Upper lobe of right lung (tissue), 1 donor: ENCODE measurements at regions not wholly inside any gene's neighbourhood (a gene's known extent, or its start where the extent isn't known, plus 50 kb on each side); places are given as distances from the start of the nearest gene placed in this dataset.

Source experiments
- ATAC-seq: fragments of 200-7000 bp; cut with Tn5 transposase; one replicate; pipeline ENCODE4 v1.9.1; 2020; ENCODE audit warnings: mild to moderate bottlenecking, moderate library complexity
- DNase-seq: peaks from one replicate; pipeline ENCODE4 v3.0.0-alpha.2; 2020
- H3K27ac ChIP-seq: fragments of 200-600 bp; one replicate; pipeline ENCODE4 v1.8.0; 2022
- H3K27me3 ChIP-seq: fragments of 200-600 bp; one replicate; pipeline ENCODE4 v1.8.0; 2022; ENCODE audit warnings: mild to moderate bottlenecking
- H3K36me3 ChIP-seq: fragments of 200-600 bp; one replicate; pipeline ENCODE4 v1.8.0; 2022
- H3K4me1 ChIP-seq: fragments of 200-600 bp; one replicate; pipeline ENCODE4 v1.8.0; 2022
- H3K4me3 ChIP-seq: fragments of 200-600 bp; one replicate; pipeline ENCODE4 v1.8.0; 2022; ENCODE audit warnings: mild to moderate bottlenecking
- H3K9me3 ChIP-seq: fragments of 200-600 bp; one replicate; pipeline ENCODE4 v1.8.0; 2022
- CTCF ChIP-seq: fragments of 200-600 bp; IDR thresholded peaks from one replicate; pipeline ENCODE4 v1.8.0; 2022; ENCODE audit warnings: antibody characterized with exemption
- intact Hi-C: fragments of 100-400 bp; cut with DNase I; formaldehyde crosslinking; loops from one replicate; pipeline ENCODE4 v1.11.0; 2022
- donor health status: DM: no; HTN: yes; CAD: no; lungs with severe emphysema.

GRCh38 chr4:165761963-165762362, 111.1 kb upstream of the TLL1 start:
- Histone ChIP-seq H3K4me3 (no peak overlapping the region), H3K36me3 (no peaks in the 10 kb centered on the region), H3K27ac (no peak overlapping the region), H3K4me1 (peaks cover 8% of the 10 kb centered on the region), H3K27me3 (no peaks in the 10 kb centered on the region), H3K9me3 (no peaks in the 10 kb centered on the region)
- intact Hi-C loops, result no loop called here
- no peak for TF ChIP-seq CTCF
- no peak for ATAC-seq
- DNase-seq, result no peak

DNA sequence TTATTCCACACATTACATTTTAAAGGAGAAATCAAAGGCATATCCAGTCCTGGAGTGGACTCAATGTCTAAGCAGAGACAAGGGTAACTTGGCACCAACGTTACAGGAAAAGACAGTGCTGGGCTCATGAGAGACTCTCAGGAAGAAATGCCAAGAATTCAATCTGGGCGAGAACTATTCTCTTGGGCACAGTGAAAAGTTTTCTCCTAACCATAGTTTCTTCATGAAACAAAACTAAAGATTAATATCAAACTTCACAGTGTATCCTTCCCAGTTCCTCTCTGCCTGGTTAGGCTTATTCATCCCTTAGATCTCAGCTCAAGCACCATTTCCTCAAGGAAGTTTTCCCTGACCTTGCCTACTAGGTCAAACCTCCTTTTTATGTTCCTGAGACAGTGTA, 109.4 kb upstream of the TLL1 start:
- Histone ChIP-seq H3K4me1 (peaks cover 8% of the 10 kb centered on the region), H3K36me3 (no peaks in the 10 kb centered on the region), H3K27me3 (no peaks in the 10 kb centered on the region), H3K27ac (no peak overlapping the region), H3K9me3 (no peaks in the 10 kb centered on the region), H3K4me3 (no peak overlapping the region)
- no peak for TF ChIP-seq CTCF
- intact Hi-C loops, result no loop called here
- ATAC-seq, result no peak
- DNase-seq, result no peak

DNA sequence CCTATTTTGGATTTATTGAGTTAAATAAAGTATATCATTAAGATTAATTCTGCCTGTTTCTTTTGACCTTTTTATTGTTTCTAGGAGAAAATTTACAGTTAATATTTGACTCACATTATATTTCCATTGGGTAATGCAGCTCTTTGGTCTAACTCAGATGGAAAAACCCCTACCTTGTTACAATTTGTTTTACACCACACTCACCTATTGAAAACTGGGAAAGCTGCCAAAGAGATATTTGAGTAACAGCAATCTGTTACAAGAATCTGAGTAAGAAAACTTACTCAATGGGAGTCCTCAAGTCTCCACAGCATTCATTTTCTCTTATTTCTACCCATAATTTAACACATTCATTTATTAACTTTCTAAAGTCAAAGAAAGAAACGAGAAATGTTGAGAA, 108.0 kb upstream of the TLL1 start:
- TF ChIP-seq CTCF, result no peak
- Histone ChIP-seq H3K27me3 (no peaks in the 10 kb centered on the region), H3K4me1 (peaks cover 8% of the 10 kb centered on the region), H3K4me3 (no peak overlapping the region), H3K27ac (no peak overlapping the region), H3K36me3 (no peaks in the 10 kb centered on the region), H3K9me3 (no peaks in the 10 kb centered on the region)
- DNase-seq (no peak), ATAC-seq (peak; percentile 59)
- intact Hi-C loops, result no loop called here

DNA sequence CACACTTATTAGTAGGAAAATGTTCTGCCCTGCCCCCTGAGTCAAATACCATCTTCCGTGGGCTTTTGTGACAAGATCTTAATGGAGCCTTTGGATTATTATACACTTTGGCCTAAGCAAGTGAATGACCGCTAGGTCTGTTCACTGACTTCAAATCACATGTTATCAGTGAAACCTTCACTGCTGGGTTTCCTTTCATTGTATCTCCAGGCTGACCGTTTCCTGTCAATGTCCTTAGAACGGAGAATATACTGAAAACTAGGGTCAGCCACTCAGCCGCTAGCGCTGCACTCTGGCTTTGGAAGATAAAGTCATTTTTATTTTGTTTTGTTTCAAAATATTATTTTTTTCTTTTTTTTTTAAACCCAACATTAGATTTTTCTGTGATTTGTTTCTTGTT, 107.0 kb upstream of the TLL1 start:
- H3K27ac ChIP-seq, result no peak overlapping the region
- H3K36me3 ChIP-seq, result no peaks in the 10 kb centered on the region
- intact Hi-C loops, result no loop called here
- H3K4me1 ChIP-seq, result peaks cover 8% of the 10 kb centered on the region
- DNase-seq (no peak), ATAC-seq (peak; percentile 50)
- H3K9me3 ChIP-seq, result no peaks in the 10 kb centered on the region
- no peaks in the 10 kb centered on the region for H3K27me3 ChIP-seq
- H3K4me3 ChIP-seq, result no peak overlapping the region
- no peak for TF ChIP-seq CTCF

- intact Hi-C loops, result no loop called here
- no peaks in the 10 kb centered on the region for H3K9me3 ChIP-seq
- TF ChIP-seq CTCF, result no peak
- no peaks in the 10 kb centered on the region for H3K36me3 ChIP-seq
- no peak overlapping the region for H3K27ac ChIP-seq
- H3K4me3 ChIP-seq, result no peak overlapping the region
- H3K27me3 ChIP-seq, result no peaks in the 10 kb centered on the region
- DNase-seq (no peak), ATAC-seq (no peak)
- peaks cover 8% of the 10 kb centered on the region for H3K4me1 ChIP-seq
Measured at GRCh38 chr4:165766976-165767375, 106.1 kb upstream of the TLL1 start.

GRCh38 chr4:165767671-165768070, 105.4 kb upstream of the TLL1 start:
- no peak for TF ChIP-seq CTCF

More at GRCh38 chr4:165767671-165768070, 105.4 kb upstream of the TLL1 start:
- H3K36me3 ChIP-seq, result no peaks in the 10 kb centered on the region
- intact Hi-C loops, result no loop called here
- H3K4me1 ChIP-seq, result peaks cover 8% of the 10 kb centered on the region
- ATAC-seq (no peak), DNase-seq (no peak)
- no peak overlapping the region for H3K4me3 ChIP-seq
- no peaks in the 10 kb centered on the region for H3K27me3 ChIP-seq
- no peak overlapping the region for H3K27ac ChIP-seq
- H3K9me3 ChIP-seq, result no peaks in the 10 kb centered on the region
